ENCODE measurements at regions not wholly inside any gene's neighbourhood (a gene's known extent, or its start where the extent isn't known, plus 50 kb on each side); places are given as distances from the start of the nearest gene placed in this dataset.

DNA sequence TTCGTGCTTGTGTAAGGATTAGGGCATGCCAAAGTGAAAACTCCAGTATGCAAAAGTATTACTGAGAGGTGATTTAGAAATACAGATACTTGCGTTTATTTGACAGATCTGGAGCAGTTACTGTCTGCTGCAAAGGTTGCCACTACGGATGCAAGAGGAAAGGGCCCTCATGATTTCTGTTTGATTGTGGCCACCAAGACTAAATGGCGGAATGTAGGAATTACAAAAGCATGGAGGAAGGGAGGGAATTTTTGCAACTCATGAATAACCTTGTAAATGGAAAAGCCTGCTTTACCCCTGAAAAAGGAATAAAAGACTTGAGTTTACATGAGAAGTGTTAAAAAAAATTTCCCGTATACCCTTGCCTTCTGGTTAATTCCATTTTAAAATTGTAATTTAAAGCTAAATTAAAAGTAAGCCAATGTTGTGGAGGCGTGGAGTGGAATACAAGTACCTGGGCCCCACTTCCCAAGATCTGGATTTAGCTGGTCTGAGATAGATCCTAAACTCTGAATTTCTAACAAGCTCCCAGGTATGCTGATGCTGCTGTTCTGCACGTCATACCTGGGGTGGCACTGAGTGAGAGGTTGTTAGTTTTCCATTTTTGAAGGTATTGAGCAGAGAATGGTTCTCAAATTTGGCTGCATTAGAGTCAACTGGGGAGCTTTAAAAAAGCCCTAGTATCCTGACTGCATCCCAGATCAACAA is 56.6 kb upstream of the NKX2-2 start:
- CTCF ChIA-PET: interaction anchor here (0.8 to 7.3 kb wide), 26 partner anchors 8 to 732 kb away, joined by 3 to 149 read pairs (median 10); no protein-coding TSS in a partner anchor
- ATAC-seq: no peak
- no peak for DNase-seq (ENCODE audit: low read depth, low spot score)
- Histone ChIP-seq H3K4me1 (ENCODE audit: control insufficient read depth, insufficient read depth, low read length) (no peaks in the 10 kb centered on the region), H3K4me3 (no peak overlapping the region), H3K27me3 (replicated peaks in 1 of 2; ENCODE audit: control insufficient read depth in 2 of 2, insufficient read depth in 2 of 2, low read length in 1 of 2) (peaks cover 0 to 3% of the 10 kb centered on the region in 2 experiments; a peak in 3 of 4 replicates), H3K9ac (ENCODE audit: control insufficient read depth, insufficient read depth, low read length) (no peak overlapping the region), H3K27ac (ENCODE audit: control insufficient read depth, insufficient read depth) (no peak overlapping the region), H3K36me3 (ENCODE audit: control insufficient read depth in 2 of 2, insufficient read depth in 2 of 2, low read length in 1 of 2) (no peaks in the 10 kb centered on the region), H3K79me2 (ENCODE audit: control insufficient read depth, insufficient read depth, low read length) (no peaks in the 10 kb centered on the region), H3K9me3 (replicated peaks; ENCODE audit: control insufficient read depth, insufficient read depth, low read length) (no peaks in the 10 kb centered on the region), H4K20me1 (ENCODE audit: control insufficient read depth, insufficient read depth) (no peaks in the 10 kb centered on the region), H3K4me2 (ENCODE audit: control insufficient read depth, insufficient read depth) (no peak overlapping the region), H2AFZ (ENCODE audit: control insufficient read depth, low read depth, low read length) (no peak overlapping the region)
- in situ Hi-C loops (cut with MboI) (loop anchor here (10.0 kb wide), 1 partner anchor 46 kb away; no protein-coding TSS in a partner anchor), intact Hi-C loops (cut with micrococcal nuclease; ENCODE audit: unreplicated experiment) (no loop called here)
- RAD21 ChIA-PET (ENCODE audit: unreplicated experiment): interaction anchor here (0.7 to 4.0 kb wide), 16 partner anchors 9 to 434 kb away, joined by 3 to 55 read pairs (median 10); no protein-coding TSS in a partner anchor
- no TSS peak for BruUV-seq (replicated peaks)
- POLR2A ChIA-PET: interaction anchor here (0.9 to 1.3 kb wide), 4 partner anchors 8 to 36 kb away, joined by 3 to 4 read pairs (median 4); no protein-coding TSS in a partner anchor
- no peak for TF ChIP-seq TCF7 (IDR thresholded peaks at IDR 0.05; ENCODE audit: borderline replicate concordance)
- TF ChIP-seq EZH2 (IDR thresholded peaks at IDR 0.05; ENCODE audit: borderline replicate concordance, control insufficient read depth, low read depth, low read length): no peak
- SMC1A ChIA-PET (ENCODE audit: uncharacterized antibody, unreplicated experiment): interaction anchor here (0.6 to 9.4 kb wide), 24 partner anchors 8 to 421 kb away, joined by 3 to 131 read pairs (median 7); no protein-coding TSS in a partner anchor
- FAIRE-seq: no peak
- 46% methylated on average over 7 of the region's 7 CpGs for WGBS (ENCODE audit: insufficient coverage, insufficient replicate concordance, low lambda C conversion rate, missing lambda C conversion rate)

DNA sequence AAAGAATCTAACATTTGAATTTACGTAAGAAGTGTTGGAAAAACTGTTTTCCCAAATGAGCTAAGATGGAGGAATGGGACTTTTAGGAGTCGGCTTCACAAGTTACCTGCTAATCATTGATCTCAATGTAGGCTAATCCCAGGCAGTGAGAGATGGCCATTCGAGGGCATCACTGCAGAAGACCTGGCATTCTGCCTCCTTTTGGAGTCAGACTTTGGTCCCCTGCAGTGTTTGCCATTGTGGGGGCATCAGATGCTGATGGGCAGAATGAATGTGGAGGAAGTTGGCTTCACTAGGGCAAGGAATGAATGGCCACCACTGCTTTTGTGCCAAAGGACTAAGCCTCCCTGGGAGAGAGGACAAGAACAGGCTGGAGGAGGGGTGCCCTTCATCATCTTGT is 55.7 kb upstream of the NKX2-2 start:
- DNase-seq (ENCODE audit: low read depth, low spot score): no peak
- no peak for FAIRE-seq
- no peak for ATAC-seq
- ChIA-PET CTCF (interaction anchor here (0.7 to 7.3 kb wide), 8 partner anchors 10 to 1195 kb away, joined by 3 to 149 read pairs (median 28); no protein-coding TSS in a partner anchor), POLR2A (interaction anchor here (0.6 kb wide), 1 partner anchor 14 kb away, joined by 3 read pairs; no protein-coding TSS in a partner anchor), RAD21 (ENCODE audit: unreplicated experiment) (interaction anchor here (1.1 to 4.0 kb wide), 8 partner anchors 12 to 333 kb away, joined by 4 to 26 read pairs (median 16); no protein-coding TSS in a partner anchor), SMC1A (ENCODE audit: uncharacterized antibody, unreplicated experiment) (interaction anchor here (1.1 to 9.4 kb wide), 8 partner anchors 11 to 334 kb away, joined by 3 to 131 read pairs (median 11); no protein-coding TSS in a partner anchor)
- Histone ChIP-seq H3K27ac (ENCODE audit: control insufficient read depth, insufficient read depth) (no peak overlapping the region), H3K9me3 (replicated peaks; ENCODE audit: control insufficient read depth, insufficient read depth, low read length) (no peaks in the 10 kb centered on the region), H3K4me1 (ENCODE audit: control insufficient read depth, insufficient read depth, low read length) (no peaks in the 10 kb centered on the region), H3K4me3 (no peak overlapping the region), H3K9ac (ENCODE audit: control insufficient read depth, insufficient read depth, low read length) (no peak overlapping the region), H3K36me3 (ENCODE audit: control insufficient read depth in 2 of 2, insufficient read depth in 2 of 2, low read length in 1 of 2) (no peaks in the 10 kb centered on the region), H4K20me1 (ENCODE audit: control insufficient read depth, insufficient read depth) (no peaks in the 10 kb centered on the region), H3K79me2 (ENCODE audit: control insufficient read depth, insufficient read depth, low read length) (no peaks in the 10 kb centered on the region), H3K4me2 (ENCODE audit: control insufficient read depth, insufficient read depth) (no peak overlapping the region), H2AFZ (ENCODE audit: control insufficient read depth, low read depth, low read length) (no peak overlapping the region), H3K27me3 (replicated peaks in 1 of 2; ENCODE audit: control insufficient read depth in 2 of 2, insufficient read depth in 2 of 2, low read length in 1 of 2) (peaks cover 0 to 3% of the 10 kb centered on the region in 2 experiments; a peak in 3 of 4 replicates)
- in situ Hi-C loops (cut with MboI) (no loop called here), intact Hi-C loops (cut with micrococcal nuclease; ENCODE audit: unreplicated experiment) (no loop called here)
- 28% methylated on average over 3 of the region's 3 CpGs for WGBS (ENCODE audit: insufficient coverage, insufficient replicate concordance, low lambda C conversion rate, missing lambda C conversion rate)
- BruUV-seq (replicated peaks): no TSS peak
- TF ChIP-seq ZNF217 (IDR thresholded peaks at IDR 0.05) (no peak), NFYA (IDR thresholded peaks at IDR 0.05; ENCODE audit: borderline replicate concordance, low read depth, low read length) (no peak), RUNX3 (IDR thresholded peaks at IDR 0.05; ENCODE audit: low read length) (no peak), CBX3 (IDR thresholded peaks at IDR 0.05; ENCODE audit: borderline replicate concordance, low read depth) (no peak), ESRRA (IDR thresholded peaks at IDR 0.05; ENCODE audit: low read length) (no peak), WRNIP1 (IDR thresholded peaks at IDR 0.05; ENCODE audit: borderline replicate concordance, low read depth, low read length) (no peak), ETV6 (conservative IDR thresholded peaks at IDR 0.05 in 1 of 2, IDR thresholded peaks at IDR 0.05 in 1 of 2; ENCODE audit: borderline replicate concordance in 1 of 2, low read depth in 1 of 2) (no peak), TCF3 (IDR thresholded peaks at IDR 0.05; ENCODE audit: borderline replicate concordance, insufficient read depth, low read depth, low read length) (no peak), MEF2A (IDR thresholded peaks at IDR 0.05; ENCODE audit: insufficient read depth, low read depth, low read length) (no peak)
- TF ChIP-seq, protein P1, sequence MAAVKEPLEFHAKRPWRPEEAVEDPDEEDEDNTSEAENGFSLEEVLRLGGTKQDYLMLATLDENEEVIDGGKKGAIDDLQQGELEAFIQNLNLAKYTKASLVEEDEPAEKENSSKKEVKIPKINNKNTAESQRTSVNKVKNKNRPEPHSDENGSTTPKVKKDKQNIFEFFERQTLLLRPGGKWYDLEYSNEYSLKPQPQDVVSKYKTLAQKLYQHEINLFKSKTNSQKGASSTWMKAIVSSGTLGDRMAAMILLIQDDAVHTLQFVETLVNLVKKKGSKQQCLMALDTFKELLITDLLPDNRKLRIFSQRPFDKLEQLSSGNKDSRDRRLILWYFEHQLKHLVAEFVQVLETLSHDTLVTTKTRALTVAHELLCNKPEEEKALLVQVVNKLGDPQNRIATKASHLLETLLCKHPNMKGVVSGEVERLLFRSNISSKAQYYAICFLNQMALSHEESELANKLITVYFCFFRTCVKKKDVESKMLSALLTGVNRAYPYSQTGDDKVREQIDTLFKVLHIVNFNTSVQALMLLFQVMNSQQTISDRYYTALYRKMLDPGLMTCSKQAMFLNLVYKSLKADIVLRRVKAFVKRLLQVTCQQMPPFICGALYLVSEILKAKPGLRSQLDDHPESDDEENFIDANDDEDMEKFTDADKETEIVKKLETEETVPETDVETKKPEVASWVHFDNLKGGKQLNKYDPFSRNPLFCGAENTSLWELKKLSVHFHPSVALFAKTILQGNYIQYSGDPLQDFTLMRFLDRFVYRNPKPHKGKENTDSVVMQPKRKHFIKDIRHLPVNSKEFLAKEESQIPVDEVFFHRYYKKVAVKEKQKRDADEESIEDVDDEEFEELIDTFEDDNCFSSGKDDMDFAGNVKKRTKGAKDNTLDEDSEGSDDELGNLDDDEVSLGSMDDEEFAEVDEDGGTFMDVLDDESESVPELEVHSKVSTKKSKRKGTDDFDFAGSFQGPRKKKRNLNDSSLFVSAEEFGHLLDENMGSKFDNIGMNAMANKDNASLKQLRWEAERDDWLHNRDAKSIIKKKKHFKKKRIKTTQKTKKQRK (IDR thresholded peaks at IDR 0.05; ENCODE audit: low read depth, low read length): no peak

Measured in GM12878 (cell line).